Right ventricle myocardium inferior (tissue), 1 donor: ENCODE measurements at regions not wholly inside any gene's neighbourhood (a gene's known extent, or its start where the extent isn't known, plus 50 kb on each side); places are given as distances from the start of the nearest gene placed in this dataset.
A peak's percentile ranks its signal among the peaks of the same experiment; 100 is the strongest.

Experiments
- ATAC-seq: fragments of 200-7000 bp; cut with Tn5 transposase; one replicate; pipeline ENCODE4 v1.9.1; 2020; ENCODE audit warnings: mild to moderate bottlenecking, moderate library complexity
- DNase-seq: peaks from one replicate; pipeline ENCODE4 v3.0.0; 2021; ENCODE audit errors: missing footprints
- intact Hi-C: fragments of 100-400 bp; cut with DNase I; formaldehyde crosslinking; loops from one replicate; pipeline ENCODE4 v1.11.0; 2022
- donor health status: DM: no; HTN: yes; CAD: no; lungs with severe emphysema.

DNA sequence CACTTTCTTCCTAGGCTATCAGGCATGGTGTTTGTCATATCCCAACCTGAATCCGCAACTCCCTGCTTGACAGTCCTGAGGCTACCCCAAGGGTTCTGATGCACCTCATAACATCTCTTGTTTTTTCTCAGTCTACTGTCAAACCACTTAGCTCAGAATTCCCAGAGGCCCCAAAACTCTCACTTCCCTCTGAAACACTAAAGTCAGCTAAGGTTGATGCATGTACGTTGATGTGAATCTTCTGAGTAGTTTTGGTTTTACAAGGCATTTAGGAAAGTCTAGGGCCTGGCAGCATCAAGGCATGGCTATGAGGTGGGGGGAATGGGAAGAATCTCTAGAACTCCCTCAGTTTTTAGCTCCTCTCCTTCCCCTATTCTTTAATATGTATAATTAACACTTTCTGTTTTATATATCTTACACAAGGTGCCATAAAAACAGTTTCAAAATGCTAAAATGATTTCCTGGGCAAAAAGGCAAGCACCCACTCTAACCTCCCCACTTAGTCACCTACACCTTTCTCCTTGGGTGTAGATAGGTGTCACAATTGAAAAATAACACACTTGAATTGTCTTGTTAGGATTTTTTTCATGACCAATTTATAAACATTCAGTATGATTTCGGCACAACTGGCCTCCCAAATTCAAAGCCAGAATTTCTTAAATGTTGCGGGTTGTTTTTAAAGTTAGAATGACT, 71.4 kb upstream of the TANK start:
- ATAC-seq = no peak
- intact Hi-C loops = no loop called here
- DNase-seq = no peak

- intact Hi-C loops = no loop called here
- ATAC-seq (no peak), DNase-seq (peak; percentile 62)
These were observed 69.8 kb upstream of the TANK start for GRCh38 chr2:161090411-161090810.

DNA sequence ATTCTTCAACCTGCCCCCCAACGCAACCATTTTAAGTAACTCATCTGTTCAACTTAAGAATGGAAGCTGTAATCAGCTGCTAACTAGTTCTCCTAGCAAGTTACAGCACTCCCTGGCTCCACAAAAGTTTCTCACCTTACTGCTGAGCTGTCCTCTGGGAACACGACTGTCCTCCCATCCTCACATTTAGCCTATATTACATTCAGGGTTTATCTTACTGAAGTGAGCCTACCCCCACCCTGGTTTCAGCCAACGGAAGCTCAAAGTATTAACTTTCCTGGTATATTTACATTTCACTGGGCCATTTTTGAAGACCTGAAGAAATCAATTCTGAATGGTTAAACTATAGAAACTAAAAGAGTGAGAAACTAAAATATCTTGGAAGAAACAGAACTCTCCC, 64.9 kb upstream of the TANK start:
- ATAC-seq (no peak), DNase-seq (no peak)
- intact Hi-C loops = no loop called here

DNA sequence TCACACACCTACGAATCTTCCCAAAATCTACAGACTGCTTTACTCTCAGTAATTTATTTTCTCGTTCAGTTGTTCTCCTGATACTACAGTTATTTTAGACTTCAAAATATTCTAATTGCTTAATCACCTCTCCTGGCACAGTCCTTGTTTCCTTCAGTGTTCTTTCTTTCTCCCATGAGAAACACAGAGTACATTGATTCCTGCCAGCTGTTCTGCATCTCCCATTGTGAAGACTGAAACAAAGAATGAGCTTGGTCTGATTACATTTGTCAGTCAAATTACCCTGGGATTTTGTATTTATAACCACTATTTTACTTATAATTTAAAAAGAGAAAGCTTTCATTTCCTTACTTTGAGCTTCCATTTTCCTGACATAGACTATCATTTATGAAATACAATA, 63.9 kb upstream of the TANK start:
- DNase-seq = no peak
- peak; percentile 82 for ATAC-seq
- intact Hi-C loops = no loop called here

DNA sequence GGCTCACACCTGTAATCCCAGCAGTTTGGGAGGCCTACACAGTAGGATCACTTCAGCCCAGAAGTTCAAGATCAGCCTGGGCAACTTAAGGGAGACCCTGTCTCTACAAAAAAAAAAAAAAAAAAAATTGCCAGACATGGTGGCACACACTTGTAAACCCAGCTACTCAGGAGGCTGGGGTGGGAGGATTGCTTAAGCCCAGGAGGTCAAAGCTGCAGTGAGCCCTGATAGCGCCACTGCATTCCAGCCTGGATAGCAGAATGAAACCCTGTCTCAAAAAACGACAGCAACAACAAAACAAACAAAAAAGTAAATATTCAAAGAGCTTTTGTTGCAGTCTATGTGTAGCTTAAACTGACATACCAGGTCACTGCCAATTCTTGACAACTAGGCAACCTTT, 63.1 kb upstream of the TANK start:
- intact Hi-C loops = no loop called here
- ATAC-seq (no peak), DNase-seq (no peak)

- ATAC-seq = no peak
- intact Hi-C loops = no loop called here
- DNase-seq = no peak
These were observed 59.9 kb upstream of the TANK start for GRCh38 chr2:161100211-161100895.

GRCh38 chr2:161101406-161101805, 58.8 kb upstream of the TANK start:
- no peak for ATAC-seq
- intact Hi-C loops = no loop called here
- no peak for DNase-seq

GRCh38 chr2:161102770-161103450, 57.3 kb upstream of the TANK start:
- intact Hi-C loops = no loop called here
- ATAC-seq = no peak
- DNase-seq = no peak

GRCh38 chr2:161103451-161103831, 56.8 kb upstream of the TANK start:
- intact Hi-C loops = no loop called here
- no peak for ATAC-seq
- DNase-seq = no peak

DNA sequence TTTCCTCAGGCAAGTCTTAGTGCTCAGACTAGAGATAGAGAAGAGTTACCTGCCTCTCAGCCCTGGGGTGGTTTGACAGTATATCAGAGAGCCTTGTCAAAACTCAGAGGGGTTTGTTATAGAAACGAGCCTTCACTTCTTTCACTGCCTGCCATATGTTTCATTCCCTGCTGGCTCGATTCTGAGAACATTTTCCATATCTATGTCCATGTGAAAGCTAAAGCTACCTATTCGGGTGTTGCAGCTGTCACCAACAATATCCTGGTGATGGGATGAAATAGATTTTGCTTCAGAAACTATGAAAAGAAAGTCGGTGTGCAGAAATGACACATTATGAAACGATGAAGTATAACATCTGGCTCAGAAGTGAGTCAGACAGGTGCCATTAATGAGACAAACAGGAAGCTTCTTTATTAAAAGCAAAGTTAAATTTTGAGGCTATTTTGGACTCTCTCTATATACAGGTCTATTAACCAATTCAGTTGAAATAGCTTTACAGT, 56.1 kb upstream of the TANK start:
- no peak for ATAC-seq
- no peak for DNase-seq
- intact Hi-C loops = no loop called here

DNA sequence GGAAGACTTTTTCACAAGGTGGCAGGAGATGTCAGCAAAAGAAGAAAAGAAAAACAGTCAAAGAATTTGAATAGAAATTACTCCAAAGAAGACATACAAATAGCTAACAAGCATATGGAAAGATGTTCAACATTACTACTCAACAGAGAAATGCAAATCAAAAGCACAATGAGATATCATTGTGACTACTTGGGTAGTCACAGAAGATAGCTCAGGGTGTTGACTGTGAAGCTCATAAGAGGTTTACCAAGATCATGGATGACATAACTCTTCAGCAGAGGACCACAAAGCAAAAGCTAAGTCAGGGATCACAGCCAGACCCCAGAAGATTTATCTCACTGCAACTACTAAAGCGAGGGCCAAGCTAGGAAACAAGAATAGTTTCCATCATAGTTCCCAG, 53.0 kb upstream of the TANK start:
- DNase-seq (no peak), ATAC-seq (no peak)
- intact Hi-C loops = no loop called here
